GM18870 (cell line): ENCODE measurements at regions not wholly inside any gene's neighbourhood (a gene's known extent, or its start where the extent isn't known, plus 50 kb on each side); places are given as distances from the start of the nearest gene placed in this dataset.

Experiments
- ATAC-seq: cut with Tn5 transposase; IDR thresholded peaks from one replicate; pipeline ENCODE4 v1.9.1; 2021; ENCODE audit warnings: moderate library complexity; ENCODE audit not compliant: unreplicated experiment

DNA sequence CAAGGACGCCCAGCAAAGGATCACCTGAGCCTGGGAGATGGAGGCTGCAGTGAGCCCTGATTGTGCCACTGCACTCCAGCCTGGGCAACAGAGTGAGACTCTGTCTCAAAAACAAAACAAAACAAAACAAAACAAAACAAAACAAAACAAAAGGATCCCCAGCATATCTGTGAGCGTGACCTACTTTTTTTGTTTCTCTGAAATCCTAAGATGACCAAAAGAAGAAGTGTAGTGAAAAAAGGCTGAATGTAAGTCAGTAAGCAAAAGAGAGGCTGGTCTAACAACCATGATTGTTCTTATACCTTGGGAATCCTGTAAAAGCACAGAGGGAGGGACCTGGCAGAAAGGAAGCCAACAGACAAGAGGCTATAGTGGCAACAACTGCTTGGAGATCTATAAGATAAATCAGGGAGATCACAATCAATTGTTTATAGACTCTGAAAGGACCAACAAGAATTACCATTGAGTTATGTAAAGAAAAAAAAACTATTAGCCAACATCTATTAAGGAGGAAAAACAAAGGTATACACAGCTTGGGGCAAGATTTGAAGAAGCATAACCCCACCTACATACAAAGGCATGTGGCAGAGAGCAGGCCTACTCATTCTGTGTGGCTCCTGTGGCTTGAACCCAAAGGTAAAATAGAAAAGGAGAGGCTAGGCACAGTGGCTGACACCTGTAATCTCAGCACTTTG, 255.2 kb upstream of the KLF14 start:
- no peak for ATAC-seq

GRCh38 chr7:130990178-130990832, 256.3 kb upstream of the KLF14 start:
- ATAC-seq = no peak

DNA sequence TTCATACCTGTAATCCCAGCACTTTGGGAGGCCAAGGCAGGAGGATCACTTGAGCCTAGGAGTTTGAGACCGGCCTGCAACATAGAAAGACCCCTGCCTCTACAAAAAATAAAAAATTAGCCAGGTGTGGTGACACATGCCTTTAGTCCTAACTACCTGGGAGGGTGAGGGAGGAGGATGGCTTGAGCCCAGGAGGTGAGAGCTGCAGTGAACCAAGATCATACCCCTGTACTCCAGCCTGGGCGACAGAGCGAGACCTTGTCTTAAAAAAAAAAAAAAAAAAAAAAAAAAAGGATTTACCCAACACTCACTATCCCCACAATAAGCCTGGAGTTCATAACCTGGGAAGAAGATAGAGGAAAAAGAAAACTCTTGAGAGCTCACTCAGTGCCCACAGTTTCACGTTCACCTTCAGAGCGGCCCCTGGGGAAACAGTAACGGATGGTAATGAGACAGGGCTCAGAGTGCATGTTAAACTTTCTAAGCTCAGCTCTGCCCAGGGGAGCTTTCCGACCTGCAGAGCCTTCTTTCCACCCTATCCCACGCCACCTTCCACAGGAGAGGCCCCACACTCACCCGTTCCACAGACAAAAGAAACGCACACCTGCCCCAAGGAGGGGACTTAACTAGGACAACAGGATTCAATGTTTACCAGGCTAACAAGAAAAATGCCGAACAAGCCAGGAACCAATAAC, 259.8 kb upstream of the KLF14 start:
- ATAC-seq = no peak

DNA sequence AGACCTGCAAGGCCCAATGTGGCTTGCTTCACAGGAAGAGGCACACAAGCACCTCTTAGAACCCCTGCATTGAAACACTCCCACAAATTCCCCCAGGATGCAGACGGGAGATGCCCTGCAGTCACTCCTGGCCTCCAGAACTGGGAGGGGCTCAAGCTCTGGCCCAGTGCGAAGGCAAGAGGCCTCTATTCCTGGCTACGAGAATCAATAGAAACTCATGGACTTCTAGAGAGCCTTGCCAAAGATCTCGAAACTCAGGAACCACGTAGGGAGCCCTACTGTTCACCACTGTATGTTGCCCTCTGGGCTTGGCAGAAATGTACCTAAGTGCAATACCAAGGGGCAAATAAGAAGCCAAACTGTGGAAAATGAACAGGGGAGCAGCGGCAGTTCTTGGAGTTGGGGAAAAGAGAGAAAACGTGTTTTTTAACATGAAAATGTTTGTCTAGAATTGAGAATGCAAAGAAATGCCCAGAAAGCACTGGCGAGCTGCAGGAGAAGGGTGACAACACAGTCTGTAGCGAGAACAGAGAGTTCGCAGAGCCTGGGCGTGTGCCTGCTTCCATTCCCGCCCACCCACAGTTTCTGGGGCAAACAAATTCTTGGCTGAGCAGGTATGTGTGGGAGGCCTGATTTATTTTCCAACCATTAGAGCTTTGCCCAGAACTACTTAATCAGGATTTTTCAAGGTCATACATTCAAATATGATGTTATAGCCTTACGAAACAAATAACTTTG, 260.5 kb upstream of the KLF14 start:
- no peak for ATAC-seq

DNA sequence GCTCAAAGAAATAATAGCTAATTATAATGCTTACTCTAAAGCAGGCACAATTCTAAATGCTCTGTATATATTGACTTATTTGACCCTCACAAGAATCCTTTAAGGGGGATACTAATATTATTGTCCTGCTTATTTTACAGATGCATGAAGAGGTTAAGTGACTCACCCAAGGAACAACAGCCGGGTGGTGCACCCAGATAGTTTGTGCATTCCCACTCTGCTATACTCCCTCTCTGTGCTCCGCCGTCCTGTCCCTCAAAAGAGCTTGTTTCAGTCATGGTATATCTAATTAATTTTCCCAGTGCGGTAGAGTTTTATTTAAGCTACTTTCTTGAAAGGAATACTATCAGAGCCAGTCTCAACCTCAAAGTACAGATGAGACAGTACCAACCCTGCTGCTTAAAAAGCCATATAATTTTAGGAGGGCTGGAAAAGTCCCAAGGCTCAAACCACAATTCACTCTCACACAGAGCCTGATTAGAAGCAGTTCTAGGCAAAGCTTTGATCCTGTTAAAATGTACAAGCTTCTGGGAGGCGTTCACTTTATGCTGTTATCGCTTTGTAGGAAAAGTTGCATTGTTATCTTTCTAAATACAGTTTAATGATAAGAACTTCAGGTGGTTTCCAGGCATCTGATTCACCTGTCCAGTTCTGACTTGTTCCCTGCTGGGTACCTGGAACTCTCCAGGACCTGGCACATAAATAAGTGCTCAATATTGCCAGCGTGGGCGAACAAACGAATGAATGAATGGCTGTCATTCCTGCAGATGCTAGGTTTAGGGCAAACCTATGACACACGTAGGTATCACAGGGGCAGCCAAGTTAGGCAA, 261.5 kb upstream of the KLF14 start:
- no peak for ATAC-seq

DNA sequence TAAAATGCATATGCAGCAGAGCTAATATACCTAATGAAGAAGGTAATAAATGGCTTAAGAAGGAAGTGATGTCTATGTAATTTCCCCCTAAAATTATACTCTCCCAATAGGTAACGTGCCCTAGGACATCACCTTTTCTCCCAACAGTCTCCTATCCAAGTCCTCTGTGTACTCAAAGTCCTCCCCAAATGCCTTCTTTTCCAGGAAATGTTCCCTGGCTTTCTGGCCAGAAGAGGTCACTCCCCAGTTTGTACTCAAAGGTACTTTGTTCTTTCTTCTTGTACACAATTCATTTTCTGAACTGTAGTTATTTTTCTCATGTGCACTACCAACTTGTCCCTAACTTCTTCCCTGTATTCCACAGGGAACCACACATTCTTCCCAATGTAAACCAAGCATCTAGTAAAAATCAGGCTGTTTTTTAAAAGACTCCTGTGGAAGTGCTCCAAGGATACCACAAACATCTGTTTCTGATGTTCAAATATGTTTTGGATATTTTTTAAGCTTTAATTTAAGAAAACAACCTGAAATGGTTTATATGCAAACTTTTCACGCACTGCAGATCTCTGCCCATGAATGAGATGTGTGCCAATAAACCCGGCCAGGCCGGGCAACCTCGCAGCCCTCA, 262.3 kb upstream of the KLF14 start:
- no peak for ATAC-seq

GRCh38 chr7:130996833-130997231, 262.8 kb upstream of the KLF14 start:
- no peak for ATAC-seq

- ATAC-seq = no peak
Observed at GRCh38 chr7:130998993-130999602, 265.1 kb upstream of the KLF14 start.

DNA sequence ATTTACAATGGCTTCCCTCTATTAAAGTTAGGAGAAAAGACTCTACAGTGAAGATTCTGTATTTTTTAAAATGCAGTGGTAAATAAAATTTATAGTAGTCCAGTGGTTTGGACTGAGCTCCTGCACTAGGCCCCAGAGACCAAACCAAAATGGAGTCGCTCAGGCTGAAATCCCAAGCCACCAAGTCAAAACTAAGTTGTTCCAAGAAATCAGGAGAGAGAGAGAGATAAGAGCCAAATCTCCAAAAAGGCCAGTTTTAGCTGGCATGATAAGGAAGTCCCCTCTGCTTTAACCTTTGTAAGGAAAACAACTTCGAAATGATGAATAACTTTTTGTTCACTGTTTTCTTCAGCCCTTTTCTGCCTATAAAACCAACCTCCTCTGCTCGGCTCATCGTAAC, 265.9 kb upstream of the KLF14 start:
- no peak for ATAC-seq

- ATAC-seq = no peak
Observed at GRCh38 chr7:131000389-131000788, 266.4 kb upstream of the KLF14 start.

DNA sequence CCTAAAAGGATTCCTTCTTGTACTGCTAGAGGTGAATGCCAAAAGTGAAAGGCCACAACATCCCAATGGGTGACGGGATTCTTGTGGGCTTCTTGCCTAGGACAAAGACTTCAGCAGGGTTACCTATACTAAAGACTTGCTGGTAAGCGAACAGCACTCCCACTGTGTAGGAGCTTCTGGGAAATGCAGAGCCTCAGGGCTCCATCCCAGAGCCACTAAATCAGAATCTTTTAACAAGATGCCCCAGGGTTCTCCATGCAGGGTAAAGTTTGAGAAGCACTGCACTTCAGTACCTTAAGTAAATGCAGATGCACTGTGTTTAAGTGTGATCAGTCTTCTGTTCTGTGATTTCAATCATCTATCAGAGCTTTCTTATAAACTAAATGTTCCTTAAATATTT, 266.9 kb upstream of the KLF14 start:
- ATAC-seq = no peak

DNA sequence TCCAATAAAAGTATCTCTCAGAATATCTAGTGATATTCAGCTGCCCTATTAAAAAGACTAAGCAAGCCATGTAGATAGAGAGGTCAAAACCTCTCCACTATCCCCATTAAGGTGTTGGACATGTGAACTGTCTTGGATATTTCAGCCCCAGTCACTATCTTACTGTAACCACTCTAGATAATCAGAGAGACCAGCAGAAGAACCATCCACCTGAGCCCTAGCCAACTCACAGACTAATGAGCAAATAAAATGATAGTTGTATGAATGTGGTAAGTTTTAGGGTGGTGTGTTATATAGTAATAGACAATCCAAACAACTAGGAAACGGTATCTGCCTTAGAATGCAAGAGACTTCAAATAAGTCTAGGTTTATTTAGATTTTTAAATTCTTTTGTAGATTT, 268.6 kb upstream of the KLF14 start:
- ATAC-seq = no peak

DNA sequence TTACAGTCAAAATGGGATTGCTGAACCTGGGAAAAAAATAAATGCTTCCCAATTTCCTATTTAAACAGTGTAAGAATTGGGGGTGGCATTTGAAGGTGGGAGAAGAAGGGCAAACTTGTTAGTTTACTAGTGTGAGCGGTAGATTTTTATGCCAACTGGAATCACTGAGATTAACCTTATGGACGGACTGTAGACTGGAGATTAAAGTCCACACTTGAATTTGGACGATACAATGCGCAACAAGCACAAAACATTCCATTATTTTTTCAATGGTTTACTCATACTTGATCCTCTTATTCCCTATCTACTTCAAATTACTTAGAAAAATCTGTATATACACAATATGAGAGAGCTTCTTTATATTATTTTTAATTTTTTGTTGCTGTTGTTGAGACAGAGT, 269.6 kb upstream of the KLF14 start:
- no peak for ATAC-seq

- no peak for ATAC-seq
Observed at GRCh38 chr7:131004371-131004770, 270.4 kb upstream of the KLF14 start.

DNA sequence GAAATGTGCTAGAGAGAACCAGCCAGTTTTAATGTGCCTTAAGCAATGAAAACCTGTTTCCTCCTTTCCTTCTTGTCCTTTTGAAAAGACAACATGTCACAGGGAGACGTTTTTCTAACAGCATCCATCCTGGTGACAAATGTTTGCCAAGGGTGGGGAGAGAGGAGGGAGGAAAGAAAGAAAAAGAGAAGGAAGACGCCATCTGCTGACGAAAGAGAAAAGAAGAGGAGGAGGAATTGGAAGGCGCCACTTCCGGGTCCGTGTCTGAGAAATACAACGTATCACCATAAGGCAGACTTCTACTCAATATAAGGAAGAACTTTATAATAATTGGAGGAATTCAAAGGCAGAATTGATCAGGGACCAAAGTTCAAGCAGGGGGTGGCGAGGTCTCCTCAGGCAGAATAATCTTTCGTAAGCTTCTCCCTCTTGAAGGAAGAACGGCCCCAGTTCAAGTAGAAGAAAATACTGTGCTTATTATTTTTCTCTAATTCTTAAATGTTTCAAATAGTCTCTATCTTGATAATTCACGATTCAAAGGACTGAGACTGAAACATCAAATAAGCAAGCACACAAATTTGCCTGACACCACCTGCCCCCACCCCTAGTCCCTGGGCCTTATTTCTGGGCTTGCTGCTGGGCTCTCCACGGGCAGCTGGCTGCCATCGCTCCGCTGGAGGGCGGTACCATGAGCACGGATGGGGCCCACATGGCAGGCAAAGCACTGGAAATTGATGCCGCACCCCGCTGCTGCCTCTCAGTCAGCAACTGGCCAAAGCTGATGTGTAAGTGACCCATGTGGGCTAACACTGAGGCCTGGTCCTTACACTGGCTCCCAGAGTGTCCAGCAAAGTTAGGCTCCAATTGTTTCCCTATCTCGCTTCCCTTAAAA, 273.7 kb upstream of the KLF14 start:
- no peak for ATAC-seq

DNA sequence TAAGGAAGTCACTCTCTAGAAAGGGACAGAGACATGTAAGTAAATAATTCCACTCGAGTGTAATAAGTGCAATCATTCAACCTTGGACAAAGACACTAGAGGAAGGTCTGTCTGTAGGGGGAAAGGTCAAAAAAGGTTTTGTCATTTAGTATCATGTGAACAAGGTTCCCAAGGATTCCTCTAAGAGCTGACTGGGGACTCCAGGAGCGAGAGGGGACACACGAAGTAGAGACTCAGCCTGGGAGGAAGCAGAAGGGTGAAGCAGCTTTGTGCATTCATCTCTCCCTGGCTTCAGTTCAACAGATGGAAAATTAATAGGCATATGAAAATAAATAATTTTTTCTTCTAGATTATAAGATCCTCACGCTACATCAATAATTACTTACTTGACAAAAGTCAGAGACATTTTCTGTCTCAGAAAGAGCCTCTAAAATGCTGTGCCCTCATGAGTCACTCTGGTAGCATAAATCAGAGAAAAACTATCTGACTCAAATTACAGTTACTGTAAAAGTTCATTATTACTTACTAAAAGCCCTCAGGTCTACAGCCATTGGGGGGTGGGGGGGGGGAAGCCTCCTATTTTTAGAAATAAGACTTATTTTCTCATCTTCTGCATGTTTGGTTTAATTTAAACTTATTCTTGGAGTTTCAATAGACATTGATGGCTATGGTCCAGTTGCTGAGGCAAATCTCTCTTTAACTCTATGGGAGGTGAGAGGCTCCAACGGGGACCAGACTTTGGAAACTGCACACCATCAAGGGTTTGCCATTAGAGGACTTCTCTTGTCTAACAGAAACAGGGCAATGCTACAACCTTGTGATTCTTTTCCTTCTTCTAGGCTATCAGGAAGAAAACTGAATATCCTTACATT, 275.1 kb upstream of the KLF14 start:
- ATAC-seq = no peak

DNA sequence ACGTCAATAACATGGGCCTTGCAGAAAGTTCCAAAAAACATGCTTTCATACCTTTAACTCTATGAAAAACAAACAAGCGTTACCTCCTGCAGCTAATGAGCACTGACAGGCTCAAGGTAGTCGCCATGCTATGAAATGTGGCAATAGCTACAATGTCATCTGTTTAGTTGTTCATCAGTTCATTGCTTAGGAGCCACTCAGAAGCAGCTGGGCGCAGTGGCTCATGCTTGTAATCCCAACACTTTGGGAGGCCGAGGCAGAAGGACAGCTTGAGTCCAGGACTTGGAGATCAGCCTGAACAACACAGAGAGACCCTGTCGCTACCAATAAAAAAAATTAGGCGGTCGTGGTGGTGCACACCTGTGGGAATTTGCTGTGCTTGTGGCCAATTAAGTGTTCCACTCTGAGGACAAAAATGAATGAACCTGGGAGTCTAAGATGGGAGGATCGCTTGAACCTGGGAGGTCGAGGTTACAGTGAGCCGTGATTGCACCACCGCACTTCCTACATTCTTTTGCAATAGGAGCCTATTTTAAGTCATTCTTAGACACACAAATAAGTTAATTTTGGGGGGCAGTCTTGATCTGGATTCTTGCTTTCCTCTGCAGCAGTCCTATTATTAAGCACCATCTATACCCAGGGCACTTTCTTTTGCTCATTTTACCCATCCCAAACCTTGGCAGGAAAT, 276.2 kb upstream of the KLF14 start:
- ATAC-seq = no peak
